Progenitor cell of endocrine pancreas (in vitro differentiated cells): ENCODE measurements at regions not wholly inside any gene's neighbourhood (a gene's known extent, or its start where the extent isn't known, plus 50 kb on each side); places are given as distances from the start of the nearest gene placed in this dataset.
"Not testable (repeated sequence)": the region's sequence is repeated elsewhere in the genome, so short reads cannot be mapped to it uniquely, and the experiment has no call there.

Experiments
- DNase-seq: peaks from one replicate; pipeline ENCODE4 v3.0.0; 2021; ENCODE audit warnings: low spot score; ENCODE audit not compliant: unreplicated experiment
- H3K27ac Mint-ChIP-seq: 2 replicates; pipeline ENCODE4 v1.8.0; 2021; ENCODE audit warnings: mild to moderate bottlenecking, moderate library complexity, mixed read lengths
- H3K27me3 Mint-ChIP-seq: 2 replicates; pipeline ENCODE4 v1.8.0; 2021; ENCODE audit warnings: mixed read lengths
- H3K36me3 Mint-ChIP-seq: 2 replicates; pipeline ENCODE4 v1.8.0; 2022; ENCODE audit warnings: mixed read lengths; ENCODE audit not compliant: insufficient read depth
- H3K4me1 Mint-ChIP-seq: 2 replicates; pipeline ENCODE4 v1.8.0; 2021; ENCODE audit warnings: low read depth, mixed read lengths
- H3K4me3 Mint-ChIP-seq: 2 replicates; pipeline ENCODE4 v1.8.0; 2021; ENCODE audit warnings: low read depth, mild to moderate bottlenecking, moderate library complexity, mixed read lengths
- H3K9me3 Mint-ChIP-seq: 2 replicates; pipeline ENCODE4 v1.8.0; 2021; ENCODE audit warnings: low read depth, mixed read lengths
- CTCF ChIP-seq: fragments of 200-600 bp; sonication (generic); IDR thresholded peaks from one replicate; pipeline ENCODE4 v1.5.0; 2021; ENCODE audit warnings: antibody characterized with exemption, mild to moderate bottlenecking; ENCODE audit not compliant: unreplicated experiment

- no peak for DNase-seq
- H3K27me3 Mint-ChIP-seq = no peaks in the 10 kb centered on the region
- H3K27ac Mint-ChIP-seq = no peak overlapping the region
- TF ChIP-seq CTCF = no peak
- H3K9me3 Mint-ChIP-seq = peaks cover 4% of the 10 kb centered on the region
- peaks cover 31% of the 10 kb centered on the region for H3K4me1 Mint-ChIP-seq
- no peak overlapping the region for H3K4me3 Mint-ChIP-seq
- no peaks in the 10 kb centered on the region for H3K36me3 Mint-ChIP-seq
Observed at GRCh38 chr21:35982717-35983116, 77.6 kb downstream of the SETD4 start.

DNA sequence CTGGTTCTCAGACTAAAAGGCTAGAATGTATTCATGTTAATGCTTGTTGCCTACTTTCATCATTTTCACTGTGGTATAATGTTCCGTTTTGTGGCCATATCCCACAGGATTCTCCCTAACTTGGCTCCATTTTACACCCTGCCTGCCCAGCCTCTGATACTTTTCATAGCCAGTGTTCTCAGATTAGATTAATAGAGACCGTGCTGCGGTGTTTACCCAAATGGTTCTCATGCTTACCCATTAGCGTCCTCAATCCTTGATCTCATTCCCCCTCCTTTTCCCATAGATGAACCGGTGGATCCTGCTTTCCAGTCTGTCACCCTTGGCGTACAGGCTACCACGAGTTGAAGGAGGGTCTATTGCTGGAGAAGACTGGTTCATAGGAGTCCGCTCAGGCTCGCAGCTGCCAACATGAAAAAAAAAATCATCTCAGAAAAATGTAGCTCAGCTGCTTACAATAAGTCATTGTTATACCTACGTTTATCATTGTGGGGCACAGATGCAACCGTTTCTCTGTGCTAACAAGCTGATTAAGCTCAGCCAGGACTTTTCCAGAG is 78.7 kb downstream of the SETD4 start:
- Mint-ChIP-seq H3K36me3 (peaks cover 3% of the 10 kb centered on the region), H3K27ac (no peak overlapping the region), H3K27me3 (no peaks in the 10 kb centered on the region), H3K9me3 (peaks cover 7% of the 10 kb centered on the region), H3K4me1 (peaks cover 25% of the 10 kb centered on the region), H3K4me3 (no peak overlapping the region)
- TF ChIP-seq CTCF = no peak
- no peak for DNase-seq

DNA sequence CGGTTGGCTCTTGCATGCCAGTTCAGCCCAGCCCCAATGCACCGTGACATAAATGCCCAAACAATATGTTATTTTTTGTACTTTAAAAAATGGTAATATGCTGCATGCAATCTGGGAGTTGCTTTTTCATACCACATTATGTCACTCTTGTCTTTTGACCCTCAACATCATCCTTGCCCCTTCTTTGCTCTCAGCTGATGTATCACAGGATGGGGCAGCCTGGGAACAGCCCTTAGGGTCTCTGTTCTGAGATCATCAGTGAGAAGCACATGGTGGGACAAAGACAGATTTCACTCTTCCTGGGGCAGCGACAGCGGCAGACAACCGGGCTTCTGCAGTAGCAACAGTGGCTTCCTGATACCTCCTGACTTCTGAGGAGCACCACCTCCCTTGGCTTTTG is 79.5 kb downstream of the SETD4 start:
- DNase-seq = no peak
- H3K27ac Mint-ChIP-seq = no peak overlapping the region
- H3K4me3 Mint-ChIP-seq = no peak overlapping the region
- peaks cover 19% of the 10 kb centered on the region for H3K4me1 Mint-ChIP-seq
- H3K27me3 Mint-ChIP-seq = no peaks in the 10 kb centered on the region
- peaks cover 7% of the 10 kb centered on the region for H3K9me3 Mint-ChIP-seq
- no peak for TF ChIP-seq CTCF
- peaks cover 3% of the 10 kb centered on the region for H3K36me3 Mint-ChIP-seq

DNA sequence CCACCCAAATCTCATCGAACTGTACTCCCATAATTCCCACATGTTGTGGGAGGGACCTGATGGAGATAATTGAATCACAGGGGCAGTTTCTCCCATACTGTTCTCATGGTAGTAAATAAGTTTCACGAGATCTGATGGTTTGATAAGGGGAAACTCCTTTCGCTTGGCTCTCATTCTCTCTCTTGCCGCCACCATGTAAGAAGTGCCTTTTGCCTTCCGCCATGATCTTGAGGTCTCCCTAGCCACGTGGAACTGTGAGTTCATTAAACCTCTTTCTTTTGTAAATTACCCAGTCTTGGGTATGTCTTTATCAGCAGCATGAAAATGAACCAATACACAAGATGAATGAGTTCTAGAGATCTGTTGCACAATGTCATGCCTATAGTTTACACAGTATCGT is 82.5 kb downstream of the SETD4 start:
- peaks cover 19% of the 10 kb centered on the region for H3K4me1 Mint-ChIP-seq
- not testable (repeated sequence) for H3K27me3 Mint-ChIP-seq, H3K27ac Mint-ChIP-seq, H3K9me3 Mint-ChIP-seq, DNase-seq, H3K36me3 Mint-ChIP-seq, H3K4me3 Mint-ChIP-seq

- Mint-ChIP-seq H3K36me3 (peaks cover 3% of the 10 kb centered on the region), H3K27ac (no peak overlapping the region), H3K27me3 (no peaks in the 10 kb centered on the region), H3K9me3 (peaks cover 7% of the 10 kb centered on the region), H3K4me1 (peaks cover 16% of the 10 kb centered on the region), H3K4me3 (no peak overlapping the region)
- DNase-seq = no peak
- no peak for TF ChIP-seq CTCF
Observed at GRCh38 chr21:35976929-35977328, 83.4 kb downstream of the SETD4 start.

GRCh38 chr21:35976481-35976880 is 83.8 kb downstream of the SETD4 start:
- H3K9me3 Mint-ChIP-seq = peaks cover 7% of the 10 kb centered on the region
- no peaks in the 10 kb centered on the region for H3K27me3 Mint-ChIP-seq
- H3K27ac Mint-ChIP-seq = no peak overlapping the region
- H3K4me3 Mint-ChIP-seq = no peak overlapping the region
- DNase-seq = no peak
- TF ChIP-seq CTCF = no peak
- H3K36me3 Mint-ChIP-seq = peaks cover 3% of the 10 kb centered on the region
- peaks cover 12% of the 10 kb centered on the region for H3K4me1 Mint-ChIP-seq
